ENCODE measurements at regions not wholly inside any gene's neighbourhood (a gene's known extent, or its start where the extent isn't known, plus 50 kb on each side); places are given as distances from the start of the nearest gene placed in this dataset.

- 44% methylated on average over 3 of the region's 3 CpGs for WGBS (ENCODE audit: missing lambda C conversion rate)
- DNase-seq (ENCODE audit: low read depth in 1 of 2, low spot score in 1 of 2) (no peak), ATAC-seq (no peak), FAIRE-seq (no peak)
- POLR2A ChIA-PET = no interaction called here
- H3K9me3 ChIP-seq = no peaks in the 10 kb centered on the region
- no peaks in the 10 kb centered on the region for H3K4me1 ChIP-seq
- no peak overlapping the region for H3K27ac ChIP-seq
- H3K4me2 ChIP-seq = no peak overlapping the region
- CTCF ChIA-PET = no interaction called here
- no peak overlapping the region for H3K4me3 ChIP-seq
- no peak for TF ChIP-seq ZSCAN20 (CRISPR knock-in tag; IDR thresholded peaks at IDR 0.05)
- TF ChIP-seq POLR2A (IDR thresholded peaks at IDR 0.05; ENCODE audit: low read length) = no peak
- TF ChIP-seq BCL3 (IDR thresholded peaks at IDR 0.05) = no peak
Measured at GRCh38 chr9:663541-663940, 178.0 kb upstream of the DMRT1 start.

- ChIA-PET POLR2A (no interaction called here), CTCF (interaction anchor here (0.7 to 1.6 kb wide), 4 partner anchors 8 to 108 kb away, joined by 3 to 6 read pairs (median 4); no protein-coding TSS in a partner anchor)
- Histone ChIP-seq H3K4me3 (no peak overlapping the region), H3K27ac (no peak overlapping the region), H3K9me3 (no peaks in the 10 kb centered on the region), H3K4me2 (no peak overlapping the region), H3K4me1 (no peaks in the 10 kb centered on the region)
- 86% methylated on average over 2 of the region's 2 CpGs for WGBS (ENCODE audit: missing lambda C conversion rate)
- ATAC-seq (no peak), FAIRE-seq (no peak), DNase-seq (ENCODE audit: low read depth in 1 of 2, low spot score in 1 of 2) (no peak)
- TF ChIP-seq HDAC2 (IDR thresholded peaks at IDR 0.05) (no peak), RCOR1 (IDR thresholded peaks at IDR 0.05; ENCODE audit: low read depth, low read length) (no peak), CHD2 (IDR thresholded peaks at IDR 0.05; ENCODE audit: low read length, partially characterized antibody) (no peak), JUN (IDR thresholded peaks at IDR 0.05) (no peak), CEBPB (IDR thresholded peaks at IDR 0.05) (no peak)
Measured at GRCh38 chr9:665296-665695, 176.2 kb upstream of the DMRT1 start.

GRCh38 chr9:671997-672396, 169.5 kb upstream of the DMRT1 start:
- Histone ChIP-seq H3K27ac (no peak overlapping the region), H3K4me3 (no peak overlapping the region), H3K4me2 (no peak overlapping the region), H3K4me1 (peaks cover 30% of the 10 kb centered on the region), H3K9me3 (no peaks in the 10 kb centered on the region)
- ATAC-seq (no peak), DNase-seq (ENCODE audit: low read depth in 1 of 2, low spot score in 1 of 2) (no peak), FAIRE-seq (no peak)
- CTCF ChIA-PET = interaction anchor here (0.7 to 2.0 kb wide), 5 partner anchors 9 to 24 kb away, joined by 3 to 7 read pairs (median 6); no protein-coding TSS in a partner anchor
- 85% methylated on average over 2 of the region's 2 CpGs for WGBS (ENCODE audit: missing lambda C conversion rate)
- POLR2A ChIA-PET = no interaction called here
- no peak for TF ChIP-seq USF2 (IDR thresholded peaks at IDR 0.05)
- no peak for TF ChIP-seq E2F6 (IDR thresholded peaks at IDR 0.05; ENCODE audit: borderline replicate concordance, low read depth)
- TF ChIP-seq BCL3 (IDR thresholded peaks at IDR 0.05) = no peak
- no peak for TF ChIP-seq SREBF2 (IDR thresholded peaks at IDR 0.05)
- no peak for TF ChIP-seq CTCF (IDR thresholded peaks at IDR 0.05)
- TF ChIP-seq PHF8 (IDR thresholded peaks at IDR 0.05; ENCODE audit: borderline replicate concordance, low read depth) = no peak
- no peak for TF ChIP-seq ESRRA (IDR thresholded peaks at IDR 0.05; ENCODE audit: borderline replicate concordance, low read length)
- no peak for TF ChIP-seq ZC3H11A (IDR thresholded peaks at IDR 0.05)

- no peak for FAIRE-seq
- ChIA-PET POLR2A (no interaction called here), CTCF (interaction anchor here (0.8 to 2.0 kb wide), 4 partner anchors 8 to 28 kb away, joined by 3 to 7 read pairs (median 3); no protein-coding TSS in a partner anchor)
- no peak for ATAC-seq
- Histone ChIP-seq H3K4me2 (no peak overlapping the region), H3K27ac (no peak overlapping the region), H3K4me1 (peaks cover 34% of the 10 kb centered on the region), H3K4me3 (no peak overlapping the region), H3K9me3 (no peaks in the 10 kb centered on the region)
- DNase-seq (ENCODE audit: low read depth in 1 of 2, low spot score in 1 of 2) = no peak
- 68% methylated on average over 4 of the region's 4 CpGs for WGBS (ENCODE audit: missing lambda C conversion rate)
- TF ChIP-seq MAX (IDR thresholded peaks at IDR 0.05) (no peak), HEYL (CRISPR knock-in tag; IDR thresholded peaks at IDR 0.05) (no peak), HOXA7 (CRISPR knock-in tag; IDR thresholded peaks at IDR 0.05) (no peak), NFE2L2 (conservative IDR thresholded peaks at IDR 0.05; ENCODE audit: low read length) (no peak), SREBF2 (IDR thresholded peaks at IDR 0.05) (no peak), ESRRA (IDR thresholded peaks at IDR 0.05; ENCODE audit: borderline replicate concordance, low read length) (no peak), FOXS1 (CRISPR knock-in tag; IDR thresholded peaks at IDR 0.05) (no peak), TP53 (CRISPR knock-in tag; IDR thresholded peaks at IDR 0.05) (no peak), REST (IDR thresholded peaks at IDR 0.05) (no peak), PHF8 (IDR thresholded peaks at IDR 0.05; ENCODE audit: borderline replicate concordance, low read depth) (no peak)
Measured at GRCh38 chr9:672851-673250, 168.6 kb upstream of the DMRT1 start.

Data from A549 (cell line).